Loucy (cell line): ENCODE measurements at regions not wholly inside any gene's neighbourhood (a gene's known extent, or its start where the extent isn't known, plus 50 kb on each side); places are given as distances from the start of the nearest gene placed in this dataset.

ENCODE experiments used
- H2AFZ ChIP-seq: fragments of 200-600 bp; sonication (generic); 2 replicates; pipeline ENCODE4 v1.6.0; 2016; ENCODE audit warnings: antibody characterized with exemption, mild to moderate bottlenecking, low read length, moderate library complexity
- H3F3A ChIP-seq: fragments of 200-600 bp; 2 replicates; pipeline ENCODE4 v1.6.0; 2016; ENCODE audit warnings: antibody characterized with exemption, low read depth, mild to moderate bottlenecking
- H3K27me3 ChIP-seq: fragments of 200-600 bp; sonication (generic); 2 replicates; pipeline ENCODE4 v1.6.1; 2014; ENCODE audit warnings: low read length, mild to moderate bottlenecking; ENCODE audit not compliant: insufficient read depth, poor library complexity, severe bottlenecking
- H3K36me3 ChIP-seq: fragments of 200-600 bp; sonication (generic); 2 replicates; pipeline ENCODE4 v1.6.1; 2016; ENCODE audit warnings: low read length; ENCODE audit not compliant: insufficient read depth
- H3K4me1 ChIP-seq: fragments of 200-600 bp; sonication (generic); 2 replicates; pipeline ENCODE4 v1.5.1; 2014; ENCODE audit warnings: low read length, mild to moderate bottlenecking; ENCODE audit not compliant: insufficient read depth, poor library complexity, severe bottlenecking
- H3K4me2 ChIP-seq: fragments of 200-600 bp; sonication (generic); 2 replicates; pipeline ENCODE4 v1.6.0; 2014; ENCODE audit warnings: antibody characterized with exemption, low read length, low read depth, mild to moderate bottlenecking; ENCODE audit not compliant: poor library complexity, severe bottlenecking
- H3K4me3 ChIP-seq: fragments of 200-600 bp; sonication (generic); 2 replicates; pipeline ENCODE4 v1.5.1; 2014; ENCODE audit warnings: low read length, mild to moderate bottlenecking, mixed read lengths; ENCODE audit not compliant: poor library complexity, severe bottlenecking
- H3K79me2 ChIP-seq: fragments of 200-600 bp; sonication (generic); 2 replicates; pipeline ENCODE4 v1.6.1; 2014; ENCODE audit warnings: low read length; ENCODE audit not compliant: insufficient read depth
- H3K9ac ChIP-seq: fragments of 200-600 bp; sonication (generic); 2 replicates; pipeline ENCODE4 v1.6.0; 2014; ENCODE audit warnings: mild to moderate bottlenecking, low read depth, low read length, moderate library complexity; ENCODE audit not compliant: poor library complexity, severe bottlenecking
- H3K9me2 ChIP-seq: fragments of 200-600 bp; sonication (generic); replicated peaks from 2 replicates; pipeline ENCODE4 v1.6.1; 2016; ENCODE audit warnings: low read depth, low read length, mixed read lengths
- H3K9me3 ChIP-seq: fragments of 200-600 bp; sonication (generic); 2 replicates; pipeline ENCODE4 v1.6.1; 2014; ENCODE audit warnings: mild to moderate bottlenecking, antibody characterized with exemption, low read length, low read depth; ENCODE audit not compliant: insufficient read depth
- H4K20me1 ChIP-seq: fragments of 200-600 bp; sonication (generic); 2 replicates; pipeline ENCODE4 v1.6.0; 2014; ENCODE audit warnings: antibody characterized with exemption, low read length, mild to moderate bottlenecking; ENCODE audit not compliant: insufficient read depth, poor library complexity, severe bottlenecking
- EZH2phosphoT487 ChIP-seq: fragments of 200-600 bp; IDR thresholded peaks from 2 replicates; pipeline ENCODE4 v1.6.1; 2018; ENCODE audit warnings: antibody characterized with exemption, mild to moderate bottlenecking, moderate library complexity, borderline replicate concordance
- TF ChIP-seq, protein P1 (sequence below): fragments of 200-600 bp; sonication (generic); conservative IDR thresholded peaks from 2 replicates; pipeline ENCODE4 v1.5.1; 2014; ENCODE audit warnings: mild to moderate bottlenecking, antibody characterized with exemption, low read length

DNA sequence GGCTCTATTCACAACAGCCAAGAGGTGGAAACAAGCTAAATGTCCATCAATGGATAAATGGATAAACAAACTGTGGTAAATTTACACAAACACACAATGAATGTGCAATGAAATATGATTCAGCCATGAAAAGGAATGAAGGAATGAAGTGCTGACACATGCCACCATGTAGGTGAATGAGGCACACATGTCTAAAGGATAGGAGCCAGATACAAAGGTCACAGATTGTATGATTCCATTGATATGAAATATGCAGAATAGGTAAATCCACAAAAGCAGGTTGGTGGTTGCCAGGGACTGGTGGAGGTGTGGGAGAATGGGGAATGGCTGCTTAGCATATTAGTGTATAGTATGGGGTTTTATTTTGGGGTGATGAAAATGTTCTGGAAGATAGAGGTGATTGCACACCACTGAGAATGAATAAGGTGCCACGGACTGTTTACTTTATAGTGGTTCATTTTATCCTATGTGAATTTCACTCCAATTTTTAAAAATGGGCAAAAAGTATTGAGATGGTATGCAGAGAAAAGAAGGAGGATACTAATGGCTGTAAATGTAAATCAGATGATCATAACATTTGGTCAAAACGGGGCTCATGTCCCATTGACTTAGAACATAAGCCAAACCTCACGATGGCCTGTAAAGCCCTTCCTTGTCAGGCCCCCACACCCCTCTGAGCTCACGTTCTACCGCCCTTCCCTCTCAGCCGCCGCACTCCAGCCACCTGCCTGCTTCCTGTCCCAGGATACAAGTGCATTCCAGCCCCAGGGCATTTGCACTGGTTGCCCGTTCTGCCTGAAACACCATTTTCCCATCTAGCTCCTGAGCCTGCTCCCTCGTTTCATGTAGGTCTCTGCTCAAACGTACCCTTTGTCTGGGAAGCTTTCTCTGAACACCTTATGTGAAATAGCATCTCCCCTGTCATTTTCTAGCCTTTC, 165.5 kb downstream of the DDX1 start:
- Histone ChIP-seq H3K4me1 (no peaks in the 10 kb centered on the region), H3K9me2 (no peaks in the 10 kb centered on the region), H3K27me3 (no peaks in the 10 kb centered on the region), H3K79me2 (no peaks in the 10 kb centered on the region), H3K9ac (no peak overlapping the region), H3K4me3 (no peak overlapping the region), H4K20me1 (no peaks in the 10 kb centered on the region), H3K4me2 (no peak overlapping the region), H3F3A (no peaks in the 10 kb centered on the region), H2AFZ (no peak overlapping the region), H3K9me3 (no peaks in the 10 kb centered on the region), H3K36me3 (no peaks in the 10 kb centered on the region)
- TF ChIP-seq, protein P1, sequence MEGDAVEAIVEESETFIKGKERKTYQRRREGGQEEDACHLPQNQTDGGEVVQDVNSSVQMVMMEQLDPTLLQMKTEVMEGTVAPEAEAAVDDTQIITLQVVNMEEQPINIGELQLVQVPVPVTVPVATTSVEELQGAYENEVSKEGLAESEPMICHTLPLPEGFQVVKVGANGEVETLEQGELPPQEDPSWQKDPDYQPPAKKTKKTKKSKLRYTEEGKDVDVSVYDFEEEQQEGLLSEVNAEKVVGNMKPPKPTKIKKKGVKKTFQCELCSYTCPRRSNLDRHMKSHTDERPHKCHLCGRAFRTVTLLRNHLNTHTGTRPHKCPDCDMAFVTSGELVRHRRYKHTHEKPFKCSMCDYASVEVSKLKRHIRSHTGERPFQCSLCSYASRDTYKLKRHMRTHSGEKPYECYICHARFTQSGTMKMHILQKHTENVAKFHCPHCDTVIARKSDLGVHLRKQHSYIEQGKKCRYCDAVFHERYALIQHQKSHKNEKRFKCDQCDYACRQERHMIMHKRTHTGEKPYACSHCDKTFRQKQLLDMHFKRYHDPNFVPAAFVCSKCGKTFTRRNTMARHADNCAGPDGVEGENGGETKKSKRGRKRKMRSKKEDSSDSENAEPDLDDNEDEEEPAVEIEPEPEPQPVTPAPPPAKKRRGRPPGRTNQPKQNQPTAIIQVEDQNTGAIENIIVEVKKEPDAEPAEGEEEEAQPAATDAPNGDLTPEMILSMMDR, result no peak
- no peak for TF ChIP-seq EZH2phosphoT487

DNA sequence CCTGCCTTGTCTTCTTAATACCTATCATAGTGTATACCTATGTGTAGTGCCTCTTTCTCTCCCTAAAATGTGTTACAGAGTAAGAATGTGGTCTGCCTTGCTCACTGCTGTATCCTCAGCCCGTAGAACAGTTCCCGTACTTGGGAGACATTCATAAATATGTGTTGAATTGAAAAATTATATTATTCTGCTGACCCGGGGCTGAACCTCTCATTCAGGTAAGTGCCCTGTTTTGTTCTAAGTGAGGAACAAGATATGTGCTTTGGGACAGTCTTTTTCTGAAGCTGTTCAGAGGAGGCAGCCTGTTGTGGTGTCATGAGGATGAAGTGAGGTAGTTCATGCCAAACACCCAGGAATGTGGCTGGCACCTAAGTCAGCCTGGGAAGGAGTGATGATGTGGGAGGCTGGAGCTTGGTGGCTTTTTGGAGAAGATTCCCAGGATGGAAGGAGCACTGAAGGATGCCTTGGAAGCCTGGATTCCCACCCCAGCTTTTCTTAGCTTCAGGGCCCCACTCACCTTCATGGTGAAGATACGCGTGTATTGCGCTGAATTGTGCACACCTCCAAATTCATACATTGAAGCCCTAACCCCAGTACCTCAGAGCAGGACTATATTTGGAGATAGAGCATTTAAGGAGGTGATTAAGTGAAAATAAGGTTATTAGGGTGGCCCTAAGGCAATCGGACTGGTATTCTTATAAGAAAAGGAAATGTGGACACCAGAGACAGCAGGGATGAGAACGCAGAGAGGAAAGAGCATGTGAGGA, 166.3 kb downstream of the DDX1 start:
- Histone ChIP-seq H4K20me1 (no peaks in the 10 kb centered on the region), H3K4me3 (no peak overlapping the region), H3F3A (no peaks in the 10 kb centered on the region), H2AFZ (no peak overlapping the region), H3K4me1 (no peaks in the 10 kb centered on the region), H3K79me2 (no peaks in the 10 kb centered on the region), H3K9ac (no peak overlapping the region), H3K4me2 (no peak overlapping the region), H3K9me3 (no peaks in the 10 kb centered on the region), H3K36me3 (no peaks in the 10 kb centered on the region), H3K27me3 (no peaks in the 10 kb centered on the region), H3K9me2 (no peaks in the 10 kb centered on the region)
- no peak for TF ChIP-seq EZH2phosphoT487
- TF ChIP-seq, protein P1, result no peak

DNA sequence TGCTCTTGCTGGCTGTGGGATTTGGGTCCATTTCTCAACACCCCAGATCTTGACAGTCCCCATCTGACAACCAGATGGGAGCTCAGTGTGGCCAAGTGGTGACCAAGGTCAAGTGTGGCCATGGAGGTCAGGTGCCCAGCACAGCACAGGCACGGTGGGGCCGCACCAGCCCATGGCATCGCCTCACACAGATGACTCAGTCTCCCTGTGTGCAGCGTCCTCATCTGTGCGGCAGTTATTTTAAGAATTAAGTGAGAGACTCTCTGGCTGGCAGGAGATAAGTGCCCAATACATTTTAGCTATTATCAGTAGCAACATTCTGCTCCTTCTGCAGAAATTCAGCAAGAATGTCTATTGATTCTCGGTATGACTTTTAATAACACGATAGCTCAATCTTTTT, 167.2 kb downstream of the DDX1 start:
- no peaks in the 10 kb centered on the region for H3K9me3 ChIP-seq
- H3F3A ChIP-seq, result no peaks in the 10 kb centered on the region
- H4K20me1 ChIP-seq, result no peaks in the 10 kb centered on the region
- no peaks in the 10 kb centered on the region for H3K36me3 ChIP-seq
- no peak overlapping the region for H3K4me2 ChIP-seq
- no peak for TF ChIP-seq EZH2phosphoT487
- TF ChIP-seq, protein P1, result no peak
- no peak overlapping the region for H2AFZ ChIP-seq
- no peaks in the 10 kb centered on the region for H3K27me3 ChIP-seq
- H3K9ac ChIP-seq, result no peak overlapping the region
- H3K79me2 ChIP-seq, result no peaks in the 10 kb centered on the region
- H3K9me2 ChIP-seq, result no peaks in the 10 kb centered on the region
- no peak overlapping the region for H3K4me3 ChIP-seq
- no peaks in the 10 kb centered on the region for H3K4me1 ChIP-seq
